H1 (cell line): ENCODE measurements at regions not wholly inside any gene's neighbourhood (a gene's known extent, or its start where the extent isn't known, plus 50 kb on each side); places are given as distances from the start of the nearest gene placed in this dataset.

ENCODE experiments used
- EP300 ChIP-seq, 2 experiments: IDR thresholded peaks; 1 replicate in 1 of 2; 2 replicates in 1 of 2; pipeline ENCODE4 v1.6.1; 2011 to 2012; ENCODE audit warnings: low read depth in 2 of 2, low read length in 2 of 2, mild to moderate bottlenecking in 2 of 2, borderline replicate concordance in 1 of 2, inconsistent platforms in 1 of 2, moderate library complexity in 1 of 2
- RXRA ChIP-seq: IDR thresholded peaks from 2 replicates; pipeline ENCODE4 v1.6.1; 2011; ENCODE audit warnings: low read depth, mild to moderate bottlenecking, low read length, moderate library complexity; ENCODE audit not compliant: insufficient read depth

GRCh38 chr16:86076606-86077005, 177.6 kb downstream of the IRF8 start:
- TF ChIP-seq EP300 (IDR thresholded peaks at IDR 0.05; ENCODE audit: borderline replicate concordance in 1 of 2, low read depth in 2 of 2, low read length in 2 of 2): no peak
- TF ChIP-seq RXRA: no peak
